Uterus (tissue), 2 donors: ENCODE measurements at regions not wholly inside any gene's neighbourhood (a gene's known extent, or its start where the extent isn't known, plus 50 kb on each side); places are given as distances from the start of the nearest gene placed in this dataset.

Experiments
- CTCF ChIP-seq, 4 experiments: fragments of 200-600 bp in 2 of 4; fragments of 450-650 bp in 2 of 4; sonication (generic) in 2 of 4; IDR thresholded peaks; one replicate each; pipeline ENCODE4 v1.5.1; 2016 to 2019; ENCODE audit warnings: antibody characterized with exemption in 4 of 4, mild to moderate bottlenecking in 2 of 4, moderate library complexity in 1 of 4
- POLR2A ChIP-seq, 2 donors: fragments of 450-650 bp; IDR thresholded peaks; one replicate each; pipeline ENCODE4 v1.6.1; 2016; ENCODE audit warnings: antibody characterized with exemption in 2 of 2, mild to moderate bottlenecking in 1 of 2, moderate library complexity in 1 of 2

- TF ChIP-seq CTCF (IDR thresholded peaks at IDR 0.05), result no peak
- TF ChIP-seq POLR2A (IDR thresholded peaks at IDR 0.05), result no peak
These were observed 302.5 kb downstream of the TENT4A start for GRCh38 chr5:7015586-7016256.
